ENCODE measurements at regions not wholly inside any gene's neighbourhood (a gene's known extent, or its start where the extent isn't known, plus 50 kb on each side); places are given as distances from the start of the nearest gene placed in this dataset.

DNA sequence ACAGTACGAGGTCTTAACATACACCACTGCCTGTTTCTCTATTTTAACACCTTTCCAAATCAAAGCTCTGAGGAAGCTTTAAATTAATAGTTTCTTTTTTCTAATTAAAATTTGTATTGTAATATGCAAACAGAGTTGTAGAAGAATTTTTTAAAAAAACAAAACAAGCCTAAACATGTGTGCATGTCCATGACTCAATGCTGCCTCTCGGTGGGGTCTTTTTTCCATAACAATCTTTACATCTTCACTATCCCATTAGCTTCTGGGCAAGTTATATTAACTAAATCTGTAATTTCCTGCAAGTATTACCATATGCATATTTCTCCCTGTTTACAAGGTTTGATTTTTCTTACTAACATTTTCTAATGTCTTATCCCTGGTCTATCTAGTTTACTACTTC is 143.9 kb upstream of the NAV3 start:
- TF ChIP-seq, protein P1, sequence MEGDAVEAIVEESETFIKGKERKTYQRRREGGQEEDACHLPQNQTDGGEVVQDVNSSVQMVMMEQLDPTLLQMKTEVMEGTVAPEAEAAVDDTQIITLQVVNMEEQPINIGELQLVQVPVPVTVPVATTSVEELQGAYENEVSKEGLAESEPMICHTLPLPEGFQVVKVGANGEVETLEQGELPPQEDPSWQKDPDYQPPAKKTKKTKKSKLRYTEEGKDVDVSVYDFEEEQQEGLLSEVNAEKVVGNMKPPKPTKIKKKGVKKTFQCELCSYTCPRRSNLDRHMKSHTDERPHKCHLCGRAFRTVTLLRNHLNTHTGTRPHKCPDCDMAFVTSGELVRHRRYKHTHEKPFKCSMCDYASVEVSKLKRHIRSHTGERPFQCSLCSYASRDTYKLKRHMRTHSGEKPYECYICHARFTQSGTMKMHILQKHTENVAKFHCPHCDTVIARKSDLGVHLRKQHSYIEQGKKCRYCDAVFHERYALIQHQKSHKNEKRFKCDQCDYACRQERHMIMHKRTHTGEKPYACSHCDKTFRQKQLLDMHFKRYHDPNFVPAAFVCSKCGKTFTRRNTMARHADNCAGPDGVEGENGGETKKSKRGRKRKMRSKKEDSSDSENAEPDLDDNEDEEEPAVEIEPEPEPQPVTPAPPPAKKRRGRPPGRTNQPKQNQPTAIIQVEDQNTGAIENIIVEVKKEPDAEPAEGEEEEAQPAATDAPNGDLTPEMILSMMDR (IDR thresholded peaks at IDR 0.05): peak; percentile 55
- TF ChIP-seq EZH2 (IDR thresholded peaks at IDR 0.05): no peak

Measured in neural progenitor cell (in vitro differentiated cells).